Spleen (tissue), 7 donors: ENCODE measurements at regions not wholly inside any gene's neighbourhood (a gene's known extent, or its start where the extent isn't known, plus 50 kb on each side); places are given as distances from the start of the nearest gene placed in this dataset.

Experiments used
- CTCF ChIP-seq, 11 experiments: fragments of 200-600 bp in 7 of 11; fragments of 450-650 bp in 4 of 11; sonication (generic) in 4 of 11; IDR thresholded peaks in 8 of 11; conservative IDR thresholded peaks in 3 of 11; 1 replicate in 7 of 11; 2 replicates in 4 of 11; pipeline versions ENCODE4 v1.4.0 to v1.8.0; 2016 to 2021; ENCODE audit warnings: antibody characterized with exemption in 11 of 11, inconsistent platforms in 4 of 11, mild to moderate bottlenecking in 1 of 11
- POLR2A ChIP-seq, 3 donors: fragments of 450-650 bp; IDR thresholded peaks; one replicate each; pipeline ENCODE4 v1.5.1; 2017; ENCODE audit warnings: antibody characterized with exemption in 3 of 3, mild to moderate bottlenecking in 1 of 3
- donor health status: DM: no; HTN: no; CAD: no; lungs with moderate emphysema.
- donor health status: DM: no; HTN: no; CAD: no.
- donor health status: DM: no; HTN: no; CAD: no.

- no peak for TF ChIP-seq CTCF (IDR thresholded peaks at IDR 0.05 in 8 of 11, conservative IDR thresholded peaks at IDR 0.05 in 3 of 11)
- TF ChIP-seq POLR2A (IDR thresholded peaks at IDR 0.05) = no peak
These were observed 1636.9 kb upstream of the ACVR2A start for GRCh38 chr2:146207901-146208300.
